RWPE2 (cell line): ENCODE measurements at regions not wholly inside any gene's neighbourhood (a gene's known extent, or its start where the extent isn't known, plus 50 kb on each side); places are given as distances from the start of the nearest gene placed in this dataset.

Experiments
- ATAC-seq: fragments of 200-7000 bp; cut with Tn5 transposase; 3 replicates; pipeline ENCODE4 v1.9.1; 2021; ENCODE audit warnings: low read depth
- DNase-seq: peaks from one replicate; pipeline ENCODE4 v3.0.0-alpha.2; 2020; ENCODE audit warnings: low spot score
- H3K27ac ChIP-seq: fragments of 450-650 bp; 2 replicates; pipeline ENCODE4 v1.5.1; 2017; ENCODE audit warnings: mild to moderate bottlenecking; ENCODE audit not compliant: poor library complexity, severe bottlenecking
- H3K27me3 ChIP-seq: fragments of 250-450 bp; sonication (Bioruptor Pico); 2 replicates; pipeline ENCODE4 v1.5.1; 2021; ENCODE audit warnings: mild to moderate bottlenecking, moderate library complexity; ENCODE audit not compliant: insufficient read depth, poor library complexity, severe bottlenecking
- H3K36me3 ChIP-seq: fragments of 250-450 bp; sonication (Bioruptor Pico); 2 replicates; pipeline ENCODE4 v1.5.1; 2020; ENCODE audit warnings: low read depth, mild to moderate bottlenecking, moderate library complexity
- H3K4me1 ChIP-seq: fragments of 250-450 bp; sonication (Bioruptor Pico); 2 replicates; pipeline ENCODE4 v1.5.1; 2021; ENCODE audit warnings: mild to moderate bottlenecking, moderate library complexity; ENCODE audit not compliant: insufficient read depth, poor library complexity, severe bottlenecking
- H3K4me3 ChIP-seq: fragments of 250-450 bp; sonication (Bioruptor Pico); 2 replicates; pipeline ENCODE4 v1.5.1; 2021; ENCODE audit warnings: mild to moderate bottlenecking, moderate library complexity; ENCODE audit not compliant: severe bottlenecking
- H3K9me3 ChIP-seq: fragments of 250-450 bp; sonication (Bioruptor Pico); 2 replicates; pipeline ENCODE4 v1.5.1; 2021; ENCODE audit warnings: mild to moderate bottlenecking, moderate library complexity; ENCODE audit not compliant: severe bottlenecking
- CTCF ChIP-seq: fragments of 450-650 bp; IDR thresholded peaks from one replicate; pipeline ENCODE4 v1.5.1; 2017; ENCODE audit warnings: mild to moderate bottlenecking, moderate library complexity; ENCODE audit not compliant: poor library complexity, severe bottlenecking

- Histone ChIP-seq H3K36me3 (no peaks in the 10 kb centered on the region), H3K27me3 (no peaks in the 10 kb centered on the region), H3K9me3 (no peaks in the 10 kb centered on the region), H3K4me1 (no peaks in the 10 kb centered on the region), H3K27ac (no peak overlapping the region), H3K4me3 (no peak overlapping the region)
- ATAC-seq (no peak), DNase-seq (no peak)
- no peak for TF ChIP-seq CTCF
Measured at GRCh38 chr10:33092596-33092995, 134.6 kb upstream of the ITGB1 start.

- Histone ChIP-seq H3K27me3 (no peaks in the 10 kb centered on the region), H3K27ac (no peak overlapping the region), H3K36me3 (no peaks in the 10 kb centered on the region), H3K4me1 (no peaks in the 10 kb centered on the region), H3K9me3 (no peaks in the 10 kb centered on the region), H3K4me3 (no peak overlapping the region)
- DNase-seq (no peak), ATAC-seq (no peak)
- TF ChIP-seq CTCF, result no peak
Measured at GRCh38 chr10:33091201-33091600, 133.2 kb upstream of the ITGB1 start.

DNA sequence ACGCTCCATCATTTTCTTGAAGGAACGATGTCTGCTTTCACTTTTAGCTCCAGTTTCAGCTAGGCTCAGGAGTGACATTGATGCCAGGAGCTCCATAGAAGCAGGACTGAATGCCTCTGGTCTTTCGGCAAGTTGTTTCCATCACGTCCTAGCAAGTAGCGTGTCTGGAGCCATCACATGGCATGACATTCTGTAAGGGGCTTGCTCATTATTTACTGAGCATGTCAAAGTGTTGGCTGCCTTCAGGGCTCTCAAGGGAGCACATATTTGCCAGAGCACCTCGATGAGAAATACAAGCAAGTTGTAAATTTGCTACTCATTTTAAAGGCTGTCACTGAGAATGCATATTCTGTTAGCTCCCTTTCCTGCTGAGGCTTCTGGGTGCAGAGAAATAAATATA is 131.0 kb upstream of the ITGB1 start:
- H3K4me1 ChIP-seq, result no peaks in the 10 kb centered on the region
- H3K27me3 ChIP-seq, result no peaks in the 10 kb centered on the region
- no peak overlapping the region for H3K4me3 ChIP-seq
- no peak for TF ChIP-seq CTCF
- DNase-seq (no peak), ATAC-seq (no peak)
- no peaks in the 10 kb centered on the region for H3K9me3 ChIP-seq
- H3K27ac ChIP-seq, result no peak overlapping the region
- H3K36me3 ChIP-seq, result no peaks in the 10 kb centered on the region

- no peak for DNase-seq
- Histone ChIP-seq H3K27ac (no peak overlapping the region), H3K27me3 (no peaks in the 10 kb centered on the region), H3K4me1 (no peaks in the 10 kb centered on the region), H3K4me3 (no peak overlapping the region), H3K9me3 (no peaks in the 10 kb centered on the region), H3K36me3 (no peaks in the 10 kb centered on the region)
- no peak for ATAC-seq
- TF ChIP-seq CTCF, result no peak
Measured at GRCh38 chr10:33087922-33088321, 129.9 kb upstream of the ITGB1 start.

- Histone ChIP-seq H3K27ac (no peak overlapping the region), H3K36me3 (no peaks in the 10 kb centered on the region), H3K4me3 (no peak overlapping the region), H3K4me1 (no peaks in the 10 kb centered on the region), H3K9me3 (no peaks in the 10 kb centered on the region), H3K27me3 (no peaks in the 10 kb centered on the region)
- DNase-seq (no peak), ATAC-seq (no peak)
- TF ChIP-seq CTCF, result no peak
Measured at GRCh38 chr10:33087152-33087551, 129.1 kb upstream of the ITGB1 start.
